Neutrophil (primary cell): ENCODE measurements at regions not wholly inside any gene's neighbourhood (a gene's known extent, or its start where the extent isn't known, plus 50 kb on each side); places are given as distances from the start of the nearest gene placed in this dataset.

Experiments
- H3K27ac ChIP-seq: fragments of 200-600 bp; sonication (generic); 2 replicates; pipeline ENCODE4 v1.5.1; 2016; ENCODE audit warnings: mild to moderate bottlenecking, moderate library complexity
- H3K27me3 ChIP-seq: fragments of 200-600 bp; sonication (generic); 2 replicates; pipeline ENCODE4 v1.6.0; 2016; ENCODE audit warnings: mild to moderate bottlenecking
- H3K36me3 ChIP-seq: fragments of 200-600 bp; sonication (generic); 2 replicates; pipeline ENCODE4 v1.5.1; 2017
- H3K4me1 ChIP-seq, 2 experiments: fragments of 200-600 bp in 1 of 2; sonication (generic) in 1 of 2; 1 replicate in 1 of 2; 2 replicates in 1 of 2; pipeline versions ENCODE4 v1.5.1 to v1.6.1; 2013 to 2016; ENCODE audit warnings: low read depth in 1 of 2, low read length in 1 of 2, mild to moderate bottlenecking in 1 of 2, moderate library complexity in 1 of 2; ENCODE audit not compliant: control insufficient read depth in 1 of 2, insufficient read depth in 1 of 2
- H3K4me3 ChIP-seq, 2 experiments: fragments of 200-600 bp in 1 of 2; sonication (generic) in 1 of 2; 1 replicate in 1 of 2; 2 replicates in 1 of 2; pipeline ENCODE4 v1.5.1; 2013 to 2016; ENCODE audit warnings: low read depth in 1 of 2, low read length in 1 of 2, mild to moderate bottlenecking in 1 of 2, moderate library complexity in 1 of 2
- H3K9me3 ChIP-seq: fragments of 200-600 bp; sonication (generic); 2 replicates; pipeline ENCODE4 v1.5.1; 2016
- CTCF ChIP-seq: fragments of 200-600 bp; sonication (generic); IDR thresholded peaks from 2 replicates; pipeline ENCODE4 v1.5.1; 2016; ENCODE audit warnings: antibody characterized with exemption

- Histone ChIP-seq H3K4me1 (no peaks in the 10 kb centered on the region), H3K36me3 (no peaks in the 10 kb centered on the region), H3K27ac (no peak overlapping the region), H3K27me3 (no peaks in the 10 kb centered on the region), H3K4me3 (no peak overlapping the region), H3K9me3 (no peaks in the 10 kb centered on the region)
- TF ChIP-seq CTCF, result no peak
These were observed 524.6 kb upstream of the SETBP1 start for GRCh38 chr18:44156126-44156525.

DNA sequence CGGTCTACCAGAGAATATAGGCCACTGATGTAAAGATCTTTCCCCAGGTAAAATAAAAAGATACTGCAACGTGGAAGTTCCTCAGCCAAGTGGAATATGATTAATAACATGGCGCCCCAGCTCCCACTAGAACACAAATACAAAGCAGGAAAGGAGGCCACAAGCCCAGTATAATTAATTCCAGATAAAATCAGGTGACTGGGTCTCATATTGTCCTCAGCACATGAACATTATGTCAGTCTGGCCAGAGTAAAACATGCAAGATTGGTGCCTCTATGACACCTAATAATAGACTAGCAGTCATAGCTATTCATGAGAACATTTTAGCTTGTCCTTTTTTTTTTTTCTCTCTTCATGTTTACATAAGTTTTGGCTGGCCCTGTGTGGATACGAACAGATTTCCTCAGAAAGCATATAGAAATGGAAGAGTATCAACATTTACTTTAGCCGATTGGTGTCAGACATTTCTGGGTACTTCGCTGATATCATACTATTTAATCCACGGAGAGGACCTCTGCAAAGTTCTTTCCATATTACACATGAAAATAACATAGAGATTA is 523.8 kb upstream of the SETBP1 start:
- Histone ChIP-seq H3K4me3 (no peak overlapping the region), H3K9me3 (no peaks in the 10 kb centered on the region), H3K4me1 (no peaks in the 10 kb centered on the region), H3K36me3 (no peaks in the 10 kb centered on the region), H3K27me3 (no peaks in the 10 kb centered on the region), H3K27ac (no peak overlapping the region)
- no peak for TF ChIP-seq CTCF

DNA sequence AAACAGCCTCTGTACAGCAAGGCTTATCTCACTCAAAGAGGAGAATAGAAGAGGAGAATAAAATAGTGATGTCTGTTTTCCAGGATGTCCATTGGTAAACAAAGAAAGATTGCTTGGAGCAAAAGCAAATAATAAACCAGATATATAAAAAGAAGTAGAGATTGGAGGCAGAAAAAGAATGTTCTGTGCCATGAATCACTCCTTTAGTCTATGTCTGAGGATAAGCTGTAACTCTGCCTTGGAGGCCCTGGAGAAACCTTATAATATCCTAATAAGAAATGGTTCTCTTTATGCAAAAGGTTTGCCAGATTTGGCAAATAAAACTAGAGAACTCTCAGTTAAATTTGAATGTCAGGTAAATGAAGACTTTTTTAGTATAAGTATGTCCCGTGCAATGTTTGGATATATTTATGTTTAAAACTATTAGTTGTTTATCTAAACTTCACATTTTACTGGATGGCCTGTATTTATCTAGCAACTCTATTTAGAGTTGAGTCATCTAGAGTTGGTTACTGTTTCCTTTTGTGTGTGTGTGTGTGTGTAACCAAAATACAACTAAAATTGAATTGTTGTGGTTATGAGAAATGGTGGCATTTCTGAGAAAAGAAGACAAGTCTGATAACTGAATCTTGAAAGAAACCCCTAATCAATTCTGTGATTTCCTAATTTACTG is 510.3 kb upstream of the SETBP1 start:
- no peak for TF ChIP-seq CTCF
- H3K27ac ChIP-seq, result no peak overlapping the region

GRCh38 chr18:44171301-44171700 is 509.4 kb upstream of the SETBP1 start:
- H3K27ac ChIP-seq, result no peak overlapping the region
- H3K9me3 ChIP-seq, result no peaks in the 10 kb centered on the region
- H3K27me3 ChIP-seq, result no peaks in the 10 kb centered on the region
- no peaks in the 10 kb centered on the region for H3K36me3 ChIP-seq
- no peak overlapping the region for H3K4me3 ChIP-seq
- H3K4me1 ChIP-seq, result no peaks in the 10 kb centered on the region
- no peak for TF ChIP-seq CTCF

More for the DNA sequence above, 510.3 kb upstream of the SETBP1 start:
- Histone ChIP-seq H3K4me3 (no peak overlapping the region), H3K36me3 (no peaks in the 10 kb centered on the region), H3K27me3 (no peaks in the 10 kb centered on the region), H3K9me3 (no peaks in the 10 kb centered on the region), H3K4me1 (no peaks in the 10 kb centered on the region)

DNA sequence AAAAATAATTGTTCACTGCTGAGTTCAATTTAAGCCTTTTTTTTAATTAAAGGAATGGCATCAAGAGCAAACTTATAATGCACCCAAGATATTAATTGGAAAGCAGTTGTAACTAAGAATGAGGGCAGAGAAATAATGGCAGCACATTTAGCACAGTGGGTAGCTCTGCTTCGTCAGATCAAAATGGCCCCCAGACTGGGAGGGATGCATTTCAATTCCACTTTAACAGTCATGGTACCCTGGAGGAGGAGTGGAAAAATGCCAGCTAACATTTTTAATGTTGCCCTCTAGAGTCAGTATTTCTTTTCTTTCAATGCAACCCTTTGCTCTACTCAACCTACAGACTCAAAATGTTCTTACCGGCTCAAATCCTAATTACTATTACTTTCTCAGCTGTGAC is 504.8 kb upstream of the SETBP1 start:
- Histone ChIP-seq H3K27ac (no peak overlapping the region), H3K36me3 (no peaks in the 10 kb centered on the region), H3K27me3 (no peaks in the 10 kb centered on the region), H3K4me3 (no peak overlapping the region), H3K4me1 (no peaks in the 10 kb centered on the region), H3K9me3 (no peaks in the 10 kb centered on the region)
- no peak for TF ChIP-seq CTCF
